HUDEP-2 (cell line): ENCODE measurements at regions not wholly inside any gene's neighbourhood (a gene's known extent, or its start where the extent isn't known, plus 50 kb on each side); places are given as distances from the start of the nearest gene placed in this dataset.

Experiments
- DNase-seq, 76 experiments: peaks; one replicate each; lab custom pipeline; 2025; ENCODE audit not compliant: unreplicated experiment in 76 of 76; lab: John Stamatoyannopoulos, UW

GRCh38 chr13:40315416-40316064, 350.9 kb downstream of the FOXO1 start:
- no peak for DNase-seq

DNA sequence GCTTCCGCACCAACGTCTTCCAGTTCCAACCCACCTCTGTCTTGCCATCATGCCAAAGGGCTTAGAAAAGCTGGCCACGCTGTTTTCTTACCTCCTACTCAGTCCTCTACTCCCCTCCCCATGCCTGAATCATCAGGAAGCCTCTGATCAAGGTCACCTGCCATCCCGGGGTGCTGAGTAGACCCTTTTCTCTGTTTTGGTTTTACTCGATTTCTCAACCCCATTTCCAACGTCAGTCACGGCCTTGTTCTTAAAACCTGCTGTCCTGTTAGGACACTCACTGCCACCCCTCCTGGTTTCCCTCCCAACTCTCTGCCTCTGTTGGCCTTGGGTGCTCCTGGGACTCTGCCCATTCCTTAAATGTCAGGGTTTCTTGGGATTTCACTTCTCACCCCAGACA, 350.1 kb downstream of the FOXO1 start:
- DNase-seq = no peak

DNA sequence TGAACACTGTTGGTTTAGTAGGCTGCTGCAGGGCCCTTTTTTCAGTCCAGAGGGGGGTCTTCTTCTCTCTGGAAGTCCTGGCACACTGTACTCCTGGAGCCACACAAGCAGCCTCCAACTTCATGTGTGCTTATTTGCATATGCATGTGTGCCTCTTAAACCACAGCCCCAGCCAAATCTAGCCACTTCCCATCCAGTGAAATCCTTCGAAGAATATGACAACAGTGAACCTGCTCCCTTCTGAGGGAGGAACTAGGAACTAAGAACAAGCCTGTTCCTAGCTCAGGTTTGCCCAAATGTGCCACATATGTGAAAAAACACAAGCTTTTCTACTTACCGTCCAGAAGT, 348.5 kb downstream of the FOXO1 start:
- DNase-seq = no peak

DNA sequence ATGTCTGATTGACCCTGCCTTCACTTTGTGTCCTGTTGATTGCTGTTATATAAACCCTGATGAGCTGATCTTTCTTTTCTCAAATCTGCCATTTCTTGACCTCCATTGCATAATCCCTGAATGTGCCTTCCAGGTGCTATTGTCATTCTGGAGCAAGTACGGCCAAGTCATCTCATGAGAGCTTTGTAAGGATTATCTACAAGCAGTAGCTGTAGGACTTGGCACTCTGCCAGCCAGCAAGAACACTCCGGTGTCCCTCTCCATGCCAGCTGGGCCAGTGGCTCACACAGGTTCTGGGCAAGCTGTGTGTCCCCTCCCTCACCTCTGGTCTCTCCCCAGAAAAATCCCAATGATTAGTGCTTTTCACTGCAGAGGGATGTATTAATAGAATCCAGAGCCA, 348.1 kb downstream of the FOXO1 start:
- peak in 9 of 76 experiments; percentile 1 to 21 (median 4) for DNase-seq

DNA sequence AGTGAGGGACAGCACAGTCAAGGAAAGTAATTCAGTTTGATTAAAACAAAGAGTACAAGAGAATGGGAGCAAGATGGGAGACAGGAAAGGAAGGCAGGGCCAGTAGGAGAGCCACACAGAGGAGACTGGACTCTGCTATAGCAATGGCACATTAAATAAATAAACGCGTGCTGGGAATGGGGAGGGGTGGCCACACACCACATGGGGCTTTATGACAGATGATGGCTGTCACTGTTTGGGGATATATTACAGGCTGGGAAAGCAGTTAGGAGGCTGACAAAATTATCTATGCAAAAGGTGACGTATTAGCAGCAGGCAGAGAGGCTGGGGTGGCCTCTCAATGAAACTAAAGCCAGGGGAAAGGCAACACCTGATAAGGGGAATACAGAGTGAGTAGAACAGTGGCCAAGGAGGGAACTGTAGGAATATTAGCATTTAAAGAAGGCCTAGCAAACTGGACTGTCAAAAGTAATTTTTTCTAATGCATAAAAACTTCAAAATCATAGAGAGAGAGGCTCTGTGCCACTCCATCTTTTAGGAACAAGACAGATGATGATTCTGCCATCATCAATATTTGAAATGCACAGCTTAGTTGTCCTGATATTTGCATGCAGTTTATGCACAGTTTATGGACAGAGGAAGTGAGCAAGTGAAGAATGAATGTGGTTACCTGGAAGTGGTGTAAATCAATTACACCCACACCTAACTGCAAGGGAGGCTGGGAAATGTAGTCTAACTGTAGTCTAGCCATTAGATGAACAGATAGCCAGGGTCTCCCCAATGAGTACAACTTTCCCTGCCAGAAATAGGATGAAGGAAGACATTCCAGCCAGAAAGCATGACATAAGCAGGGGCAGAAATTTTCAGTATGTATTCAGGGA, 346.5 kb downstream of the FOXO1 start:
- DNase-seq = no peak

DNA sequence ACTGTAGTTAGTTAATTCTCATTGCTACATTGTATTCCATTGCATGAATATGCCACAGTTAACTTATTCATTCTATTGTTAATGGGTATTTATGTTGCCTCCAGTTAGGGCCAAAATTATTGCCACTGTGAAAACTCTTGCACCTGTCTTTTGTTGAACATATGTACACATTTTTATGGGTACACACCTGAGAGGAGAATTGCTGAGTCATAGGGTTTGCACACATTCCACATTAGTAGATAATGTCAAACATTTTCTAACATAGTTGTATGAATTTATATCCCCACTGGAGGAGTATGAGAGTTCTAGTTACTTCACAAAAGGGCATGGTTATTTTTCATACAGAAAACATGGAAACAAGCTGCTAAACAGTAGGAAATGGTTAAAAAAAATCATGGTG, 338.4 kb downstream of the FOXO1 start:
- no peak for DNase-seq

DNA sequence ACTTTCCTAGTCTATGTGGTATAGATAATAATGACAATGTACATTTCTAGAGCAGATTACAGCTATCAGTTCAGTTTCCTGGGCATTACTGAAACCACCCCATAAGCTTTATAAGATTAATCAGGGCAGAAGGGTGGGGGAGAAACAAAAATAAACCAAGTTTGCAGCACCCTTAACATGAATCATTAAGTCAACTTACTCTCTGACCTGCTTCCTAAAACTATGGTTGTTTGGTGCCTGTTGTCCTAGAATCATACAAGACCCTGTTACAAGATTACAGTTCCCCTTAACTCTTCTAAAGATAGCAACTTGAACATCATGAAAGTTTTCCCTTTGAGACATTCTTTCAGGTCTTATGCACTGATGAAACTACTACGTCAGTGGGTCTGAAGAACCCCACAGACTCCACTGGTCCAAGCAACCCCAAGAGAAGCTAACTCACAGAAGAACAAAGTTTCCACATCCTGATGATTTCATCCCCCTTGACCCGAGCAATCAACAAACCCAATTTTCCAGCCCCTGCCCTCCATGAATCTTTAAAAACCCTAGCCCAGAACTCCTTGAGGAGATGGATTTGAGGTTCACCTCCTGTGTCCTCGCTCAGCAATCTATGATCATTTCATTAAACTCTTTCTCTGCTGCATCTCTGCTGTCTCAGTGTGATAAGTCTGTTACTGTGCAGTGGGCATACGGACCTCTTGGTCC, 336.5 kb downstream of the FOXO1 start:
- no peak for DNase-seq

DNA sequence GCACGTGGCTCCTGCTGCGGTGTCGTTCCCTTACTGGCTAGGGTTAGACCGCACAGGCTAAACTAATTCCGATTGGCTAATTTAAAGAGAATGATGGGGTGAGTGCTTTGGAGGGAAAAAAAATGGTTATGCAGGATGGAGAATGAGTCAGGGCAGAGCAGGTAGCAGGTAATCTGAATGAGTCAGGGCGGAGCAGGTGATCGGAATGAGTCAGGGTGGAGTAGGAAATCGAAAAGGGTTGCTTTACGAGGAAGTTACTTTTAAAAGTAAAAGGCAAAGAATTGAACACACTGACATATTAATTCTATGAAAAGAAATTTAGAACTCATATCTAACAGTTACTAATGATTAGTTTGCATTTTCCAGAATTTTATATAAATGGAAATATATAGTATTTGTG, 335.5 kb downstream of the FOXO1 start:
- DNase-seq = no peak

DNA sequence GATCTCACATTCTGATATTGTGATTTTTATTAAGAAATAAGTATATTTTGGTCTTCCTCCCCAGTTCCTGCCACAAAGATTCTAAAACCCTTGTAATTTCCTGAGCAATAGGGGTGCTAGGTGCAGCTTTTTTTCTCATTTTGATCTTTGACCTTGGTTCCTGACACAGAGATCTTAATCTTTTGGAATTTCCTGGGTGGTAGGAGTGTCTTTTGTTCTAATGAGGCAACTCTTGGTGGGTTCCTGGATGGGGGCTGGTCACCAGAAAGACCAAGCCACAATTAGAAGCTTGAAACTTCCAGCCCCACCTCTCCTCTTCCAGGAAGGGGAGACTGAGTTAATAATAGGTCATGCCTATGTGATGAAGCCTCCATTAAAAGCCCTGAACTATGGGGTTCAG, 334.6 kb downstream of the FOXO1 start:
- no peak for DNase-seq

GRCh38 chr13:40333226-40333625, 333.2 kb downstream of the FOXO1 start:
- peak in 6 of 76 experiments; percentile 4 to 56 (median 16) for DNase-seq

DNA sequence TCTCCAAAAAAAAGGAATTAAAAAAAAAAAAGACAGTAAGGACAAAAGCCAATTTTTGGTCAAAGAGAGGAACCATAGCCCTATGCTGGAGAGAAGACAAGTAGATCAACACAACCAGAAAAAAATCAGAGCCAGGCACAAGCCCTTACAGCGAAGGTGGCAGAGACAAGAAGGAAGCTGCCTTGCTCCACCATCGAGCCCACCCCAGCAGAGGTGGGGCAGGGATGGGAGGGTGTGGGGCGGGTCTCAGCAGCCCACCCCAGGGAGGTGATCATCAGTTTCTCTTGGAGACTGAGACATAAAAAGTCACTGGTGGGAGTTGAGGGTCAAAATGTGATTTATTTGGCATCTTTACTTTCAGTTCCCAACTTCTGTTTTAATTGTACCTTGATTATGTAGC, 332.4 kb downstream of the FOXO1 start:
- DNase-seq = no peak

GRCh38 chr13:40334616-40335015, 331.8 kb downstream of the FOXO1 start:
- DNase-seq = no peak

DNA sequence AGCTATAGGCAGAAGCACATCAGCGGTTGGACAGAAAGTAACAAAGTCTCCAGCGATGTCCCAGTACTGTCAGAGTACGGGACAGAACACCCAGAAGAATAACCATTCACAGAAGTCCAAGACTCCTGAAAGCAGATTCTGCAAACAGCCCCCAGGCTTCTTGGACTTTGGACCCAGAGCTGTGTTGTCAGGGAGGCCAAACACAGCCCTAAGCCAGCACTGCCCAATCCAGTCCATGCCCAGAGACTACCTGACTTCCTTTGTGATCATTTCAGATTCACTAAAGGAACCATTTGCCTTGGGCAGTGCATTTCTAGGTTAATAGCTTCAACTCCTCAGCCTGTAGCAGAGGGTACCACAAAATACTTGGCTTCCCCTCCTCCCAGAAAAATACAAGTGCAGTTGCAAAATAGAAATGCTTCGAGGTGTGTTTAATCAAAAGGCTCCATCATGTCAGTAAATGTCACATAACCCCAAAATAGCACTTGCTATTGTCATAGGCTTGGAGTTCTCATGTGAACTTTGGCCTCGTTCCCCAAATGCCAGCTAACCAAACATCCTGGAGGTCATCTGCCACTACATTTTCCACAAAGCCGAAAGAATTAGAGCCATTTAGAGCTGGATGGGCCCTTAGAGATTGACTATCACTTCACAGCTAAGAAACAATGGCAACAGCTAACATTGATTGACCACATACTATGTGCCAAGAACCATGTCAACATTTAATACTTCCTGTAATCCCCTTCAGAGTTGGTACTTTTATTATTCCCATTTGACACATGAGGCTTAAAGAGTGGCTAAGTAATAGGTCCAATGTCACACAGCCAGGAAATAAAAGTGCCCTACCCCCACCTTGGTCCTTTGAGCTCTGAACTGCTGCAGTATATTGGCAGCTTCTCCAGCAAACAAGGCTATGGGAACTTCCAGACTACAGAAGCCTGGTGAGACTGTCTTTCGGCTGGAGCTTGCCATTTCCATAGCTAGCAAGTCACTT, 329.9 kb downstream of the FOXO1 start:
- no peak for DNase-seq

- DNase-seq = no peak
Measured at GRCh38 chr13:40337651-40338050, 328.8 kb downstream of the FOXO1 start.

- no peak for DNase-seq
Measured at GRCh38 chr13:40338217-40338616, 328.2 kb downstream of the FOXO1 start.

- DNase-seq = peak in 1 of 76 experiments; percentile 2
Measured at GRCh38 chr13:40340368-40341095, 325.9 kb downstream of the FOXO1 start.

- DNase-seq = no peak
Measured at GRCh38 chr13:40341096-40341471, 325.4 kb downstream of the FOXO1 start.

DNA sequence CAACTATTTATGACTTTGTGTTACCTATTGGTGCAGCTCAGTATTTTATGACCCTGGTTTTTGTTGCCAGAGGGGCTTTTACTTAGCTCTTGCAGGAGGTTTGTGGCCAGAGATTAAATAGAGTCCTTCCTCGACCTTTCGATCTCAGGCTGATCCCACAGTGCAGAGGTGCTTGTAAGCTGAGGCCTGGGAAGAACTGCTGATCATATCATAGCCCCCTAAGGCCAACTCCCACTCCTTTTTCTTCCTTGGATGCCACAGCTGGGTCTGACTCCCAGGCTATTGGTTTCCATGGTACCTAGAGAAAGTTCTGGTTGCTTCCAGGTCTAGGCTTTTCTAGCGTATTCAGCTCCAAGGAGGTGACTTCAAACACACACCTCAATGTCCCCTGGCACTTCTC, 324.9 kb downstream of the FOXO1 start:
- DNase-seq = no peak

- no peak for DNase-seq
Measured at GRCh38 chr13:40342461-40342860, 324.0 kb downstream of the FOXO1 start.

DNA sequence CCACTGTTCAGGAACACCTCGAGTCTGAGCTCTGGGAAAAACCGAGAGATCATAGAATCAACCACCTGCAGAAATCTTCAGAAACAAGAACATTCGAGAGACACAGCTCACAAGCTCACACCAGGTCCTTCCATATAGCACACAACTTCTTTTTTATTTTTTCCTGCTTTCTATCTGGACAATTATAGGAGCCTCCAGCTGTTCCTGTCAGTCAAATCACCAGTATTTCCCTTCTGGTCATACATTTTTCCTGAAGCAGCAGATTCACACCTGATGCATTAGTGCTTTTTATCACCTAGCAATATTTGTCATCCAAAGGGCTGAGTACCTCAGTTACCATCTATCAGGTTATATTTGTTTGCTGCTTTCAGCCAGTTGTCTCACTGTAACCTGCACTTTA, 323.5 kb downstream of the FOXO1 start:
- DNase-seq = no peak
